ENCODE measurements at regions not wholly inside any gene's neighbourhood (a gene's known extent, or its start where the extent isn't known, plus 50 kb on each side); places are given as distances from the start of the nearest gene placed in this dataset.

DNA sequence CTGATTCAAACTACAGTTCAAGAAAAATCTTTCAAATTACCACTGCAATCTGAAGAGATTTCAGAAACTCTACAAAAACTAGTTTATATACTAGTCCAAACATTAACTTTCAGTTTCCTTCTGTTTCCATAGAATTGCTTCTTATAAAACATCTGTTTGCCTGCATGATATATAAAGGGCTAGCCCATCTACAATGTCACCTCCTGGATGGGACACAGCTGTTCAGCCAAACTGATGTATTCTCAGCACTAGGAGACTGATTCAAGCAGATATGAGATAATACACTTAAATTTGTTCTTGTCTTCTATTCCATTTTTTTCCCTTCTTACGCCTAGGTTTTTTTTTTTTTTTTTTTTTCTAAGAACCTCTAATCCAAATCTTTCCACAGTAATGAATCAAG lies 1569.7 kb upstream of the IGFBP7 start:
- no peak for TF ChIP-seq POLR2AphosphoS5 (IDR thresholded peaks at IDR 0.05; ENCODE audit: insufficient read depth in 1 of 2, low read depth in 1 of 2)
- TF ChIP-seq, protein P1, sequence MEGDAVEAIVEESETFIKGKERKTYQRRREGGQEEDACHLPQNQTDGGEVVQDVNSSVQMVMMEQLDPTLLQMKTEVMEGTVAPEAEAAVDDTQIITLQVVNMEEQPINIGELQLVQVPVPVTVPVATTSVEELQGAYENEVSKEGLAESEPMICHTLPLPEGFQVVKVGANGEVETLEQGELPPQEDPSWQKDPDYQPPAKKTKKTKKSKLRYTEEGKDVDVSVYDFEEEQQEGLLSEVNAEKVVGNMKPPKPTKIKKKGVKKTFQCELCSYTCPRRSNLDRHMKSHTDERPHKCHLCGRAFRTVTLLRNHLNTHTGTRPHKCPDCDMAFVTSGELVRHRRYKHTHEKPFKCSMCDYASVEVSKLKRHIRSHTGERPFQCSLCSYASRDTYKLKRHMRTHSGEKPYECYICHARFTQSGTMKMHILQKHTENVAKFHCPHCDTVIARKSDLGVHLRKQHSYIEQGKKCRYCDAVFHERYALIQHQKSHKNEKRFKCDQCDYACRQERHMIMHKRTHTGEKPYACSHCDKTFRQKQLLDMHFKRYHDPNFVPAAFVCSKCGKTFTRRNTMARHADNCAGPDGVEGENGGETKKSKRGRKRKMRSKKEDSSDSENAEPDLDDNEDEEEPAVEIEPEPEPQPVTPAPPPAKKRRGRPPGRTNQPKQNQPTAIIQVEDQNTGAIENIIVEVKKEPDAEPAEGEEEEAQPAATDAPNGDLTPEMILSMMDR (IDR thresholded peaks at IDR 0.05) = no peak
- TF ChIP-seq POLR2A (IDR thresholded peaks at IDR 0.05) = no peak
